ENCODE measurements at regions not wholly inside any gene's neighbourhood (a gene's known extent, or its start where the extent isn't known, plus 50 kb on each side); places are given as distances from the start of the nearest gene placed in this dataset.

DNA sequence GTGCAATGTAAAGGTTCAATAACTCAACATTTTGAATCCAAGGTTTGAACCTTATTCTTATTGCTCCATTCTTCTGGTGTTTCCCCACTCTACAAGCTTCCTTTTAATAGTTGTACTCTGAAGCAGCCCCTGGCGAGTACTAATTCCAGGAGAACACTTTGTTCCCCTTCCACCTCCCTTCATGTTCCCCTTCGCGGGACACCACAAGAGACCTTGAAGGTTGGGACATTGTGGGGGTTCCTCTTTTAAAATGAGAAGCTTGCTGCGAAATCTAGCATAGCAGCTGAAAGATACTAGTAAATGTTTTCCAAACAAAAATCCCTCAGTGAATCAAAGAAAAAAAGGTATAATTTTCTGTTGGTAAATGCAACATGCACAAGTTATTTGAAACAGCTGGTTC, 626.3 kb upstream of the LRRC4C start:
- no peaks in the 10 kb centered on the region for H4K20me1 ChIP-seq (ENCODE audit: insufficient read depth, low read length)
- Mint-ChIP-seq H3K4me3 (ENCODE audit: unreplicated experiment) (no peak overlapping the region), H3K4me1 (ENCODE audit: low read depth, unreplicated experiment) (no peaks in the 10 kb centered on the region), H3K36me3 (ENCODE audit: low read depth, unreplicated experiment) (no peaks in the 10 kb centered on the region), H3K27ac (ENCODE audit: unreplicated experiment) (no peak overlapping the region), H3K9me3 (ENCODE audit: unreplicated experiment) (no peaks in the 10 kb centered on the region), H3K27me3 (ENCODE audit: low read depth, unreplicated experiment) (peaks cover 1% of the 10 kb centered on the region)
- no peaks in the 10 kb centered on the region for H3K36me3 ChIP-seq (ENCODE audit: insufficient read depth, low read length)
- peak; percentile 20 for FAIRE-seq
- H3K9me3 ChIP-seq (ENCODE audit: insufficient read depth, low read depth, low read length), result no peaks in the 10 kb centered on the region
- no peak for DNase-seq (ENCODE audit: low read depth)
- H3K4me2 ChIP-seq (ENCODE audit: low read length), result no peak overlapping the region
- TF ChIP-seq, protein P1, sequence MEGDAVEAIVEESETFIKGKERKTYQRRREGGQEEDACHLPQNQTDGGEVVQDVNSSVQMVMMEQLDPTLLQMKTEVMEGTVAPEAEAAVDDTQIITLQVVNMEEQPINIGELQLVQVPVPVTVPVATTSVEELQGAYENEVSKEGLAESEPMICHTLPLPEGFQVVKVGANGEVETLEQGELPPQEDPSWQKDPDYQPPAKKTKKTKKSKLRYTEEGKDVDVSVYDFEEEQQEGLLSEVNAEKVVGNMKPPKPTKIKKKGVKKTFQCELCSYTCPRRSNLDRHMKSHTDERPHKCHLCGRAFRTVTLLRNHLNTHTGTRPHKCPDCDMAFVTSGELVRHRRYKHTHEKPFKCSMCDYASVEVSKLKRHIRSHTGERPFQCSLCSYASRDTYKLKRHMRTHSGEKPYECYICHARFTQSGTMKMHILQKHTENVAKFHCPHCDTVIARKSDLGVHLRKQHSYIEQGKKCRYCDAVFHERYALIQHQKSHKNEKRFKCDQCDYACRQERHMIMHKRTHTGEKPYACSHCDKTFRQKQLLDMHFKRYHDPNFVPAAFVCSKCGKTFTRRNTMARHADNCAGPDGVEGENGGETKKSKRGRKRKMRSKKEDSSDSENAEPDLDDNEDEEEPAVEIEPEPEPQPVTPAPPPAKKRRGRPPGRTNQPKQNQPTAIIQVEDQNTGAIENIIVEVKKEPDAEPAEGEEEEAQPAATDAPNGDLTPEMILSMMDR (IDR thresholded peaks at IDR 0.05; ENCODE audit: insufficient read depth, low read depth, low read length), result no peak
- no peak for TF ChIP-seq EZH2 (IDR thresholded peaks at IDR 0.05; ENCODE audit: insufficient read depth, low read length)
- no peak overlapping the region for H2AFZ ChIP-seq (ENCODE audit: low read depth, low read length)
- H3K4me3 ChIP-seq (ENCODE audit: insufficient read depth, low read depth, low read length), result no peak overlapping the region
- no peaks in the 10 kb centered on the region for H3K27me3 ChIP-seq (ENCODE audit: insufficient read depth, low read length)
- no peak overlapping the region for H3K9ac ChIP-seq (ENCODE audit: low read length)
- H3K27ac ChIP-seq (ENCODE audit: low read depth, low read length), result no peak overlapping the region
- no peaks in the 10 kb centered on the region for H3K79me2 ChIP-seq (ENCODE audit: insufficient read depth, low read length)
- no peaks in the 10 kb centered on the region for H3K4me1 ChIP-seq (ENCODE audit: insufficient read depth, low read length)

DNA sequence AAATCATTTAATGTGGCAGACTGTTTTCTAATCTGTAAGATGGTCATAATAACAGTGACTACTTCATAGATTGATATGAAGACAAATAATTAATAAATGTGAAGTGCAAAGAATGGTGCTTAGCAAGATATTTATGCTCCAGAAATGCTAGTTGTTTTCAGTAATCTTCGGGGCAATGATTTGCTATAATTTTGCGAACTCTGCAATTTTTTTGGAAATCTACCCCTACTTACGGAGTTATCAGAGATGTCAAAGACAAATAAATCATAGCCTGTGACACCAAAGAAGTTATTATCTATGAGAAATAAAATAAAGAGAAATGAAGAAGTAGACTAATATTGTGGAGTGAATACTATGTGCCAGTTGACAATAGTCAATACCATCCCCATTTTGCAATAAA, 634.1 kb upstream of the LRRC4C start:
- no peak overlapping the region for H3K4me2 ChIP-seq (ENCODE audit: low read length)
- H3K27ac ChIP-seq (ENCODE audit: low read depth, low read length), result no peak overlapping the region
- H4K20me1 ChIP-seq (ENCODE audit: insufficient read depth, low read length), result no peaks in the 10 kb centered on the region
- Mint-ChIP-seq H3K4me3 (ENCODE audit: unreplicated experiment) (no peak overlapping the region), H3K36me3 (ENCODE audit: low read depth, unreplicated experiment) (no peaks in the 10 kb centered on the region), H3K9me3 (ENCODE audit: unreplicated experiment) (peaks cover 6% of the 10 kb centered on the region), H3K4me1 (ENCODE audit: low read depth, unreplicated experiment) (no peaks in the 10 kb centered on the region), H3K27ac (ENCODE audit: unreplicated experiment) (no peak overlapping the region), H3K27me3 (ENCODE audit: low read depth, unreplicated experiment) (no peaks in the 10 kb centered on the region)
- no peaks in the 10 kb centered on the region for H3K9me3 ChIP-seq (ENCODE audit: insufficient read depth, low read depth, low read length)
- DNase-seq (ENCODE audit: low read depth) (no peak), FAIRE-seq (no peak)
- no peaks in the 10 kb centered on the region for H3K36me3 ChIP-seq (ENCODE audit: insufficient read depth, low read length)
- TF ChIP-seq, protein P1 (IDR thresholded peaks at IDR 0.05; ENCODE audit: insufficient read depth, low read depth, low read length), result no peak
- TF ChIP-seq EZH2 (IDR thresholded peaks at IDR 0.05; ENCODE audit: insufficient read depth, low read length), result no peak
- H2AFZ ChIP-seq (ENCODE audit: low read depth, low read length), result no peak overlapping the region
- H3K9ac ChIP-seq (ENCODE audit: low read length), result no peak overlapping the region
- H3K4me3 ChIP-seq (ENCODE audit: insufficient read depth, low read depth, low read length), result no peak overlapping the region
- H3K79me2 ChIP-seq (ENCODE audit: insufficient read depth, low read length), result no peaks in the 10 kb centered on the region
- no peaks in the 10 kb centered on the region for H3K4me1 ChIP-seq (ENCODE audit: insufficient read depth, low read length)
- no peaks in the 10 kb centered on the region for H3K27me3 ChIP-seq (ENCODE audit: insufficient read depth, low read length)

DNA sequence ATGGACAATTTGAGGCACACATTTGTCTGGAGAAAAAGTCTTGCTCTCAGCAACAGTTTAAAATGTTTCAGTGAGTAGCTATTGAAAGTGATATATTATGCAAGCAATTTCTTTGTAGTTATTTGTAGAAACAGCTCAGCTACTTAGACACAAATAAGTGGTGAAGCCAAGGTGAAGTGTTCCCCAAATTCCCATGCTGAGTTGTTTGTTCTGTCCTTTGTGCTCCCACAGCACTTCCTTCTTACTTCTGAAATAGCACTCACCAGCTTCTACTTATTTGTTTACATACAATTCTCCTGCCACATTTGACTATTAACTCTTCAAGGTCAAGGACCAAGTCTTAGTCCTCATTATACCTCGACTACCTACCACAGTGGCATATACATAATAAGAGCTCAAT, 638.6 kb upstream of the LRRC4C start:
- H3K27me3 ChIP-seq (ENCODE audit: insufficient read depth, low read length), result no peaks in the 10 kb centered on the region
- H3K4me3 ChIP-seq (ENCODE audit: insufficient read depth, low read depth, low read length), result no peak overlapping the region
- H4K20me1 ChIP-seq (ENCODE audit: insufficient read depth, low read length), result no peaks in the 10 kb centered on the region
- Mint-ChIP-seq H3K4me1 (ENCODE audit: low read depth, unreplicated experiment) (no peaks in the 10 kb centered on the region), H3K27me3 (ENCODE audit: low read depth, unreplicated experiment) (no peaks in the 10 kb centered on the region), H3K36me3 (ENCODE audit: low read depth, unreplicated experiment) (no peaks in the 10 kb centered on the region), H3K27ac (ENCODE audit: unreplicated experiment) (no peak overlapping the region), H3K9me3 (ENCODE audit: unreplicated experiment) (peaks cover 6% of the 10 kb centered on the region), H3K4me3 (ENCODE audit: unreplicated experiment) (no peak overlapping the region)
- no peaks in the 10 kb centered on the region for H3K36me3 ChIP-seq (ENCODE audit: insufficient read depth, low read length)
- no peaks in the 10 kb centered on the region for H3K9me3 ChIP-seq (ENCODE audit: insufficient read depth, low read depth, low read length)
- no peak for DNase-seq (ENCODE audit: low read depth)
- H2AFZ ChIP-seq (ENCODE audit: low read depth, low read length), result no peak overlapping the region
- no peak overlapping the region for H3K9ac ChIP-seq (ENCODE audit: low read length)
- no peak for FAIRE-seq
- H3K4me2 ChIP-seq (ENCODE audit: low read length), result no peak overlapping the region
- H3K79me2 ChIP-seq (ENCODE audit: insufficient read depth, low read length), result no peaks in the 10 kb centered on the region
- no peak for TF ChIP-seq EZH2 (IDR thresholded peaks at IDR 0.05; ENCODE audit: insufficient read depth, low read length)
- TF ChIP-seq, protein P1 (IDR thresholded peaks at IDR 0.05; ENCODE audit: insufficient read depth, low read depth, low read length), result no peak
- H3K27ac ChIP-seq (ENCODE audit: low read depth, low read length), result no peak overlapping the region
- no peaks in the 10 kb centered on the region for H3K4me1 ChIP-seq (ENCODE audit: insufficient read depth, low read length)
